ENCODE measurements at regions not wholly inside any gene's neighbourhood (a gene's known extent, or its start where the extent isn't known, plus 50 kb on each side); places are given as distances from the start of the nearest gene placed in this dataset.

DNA sequence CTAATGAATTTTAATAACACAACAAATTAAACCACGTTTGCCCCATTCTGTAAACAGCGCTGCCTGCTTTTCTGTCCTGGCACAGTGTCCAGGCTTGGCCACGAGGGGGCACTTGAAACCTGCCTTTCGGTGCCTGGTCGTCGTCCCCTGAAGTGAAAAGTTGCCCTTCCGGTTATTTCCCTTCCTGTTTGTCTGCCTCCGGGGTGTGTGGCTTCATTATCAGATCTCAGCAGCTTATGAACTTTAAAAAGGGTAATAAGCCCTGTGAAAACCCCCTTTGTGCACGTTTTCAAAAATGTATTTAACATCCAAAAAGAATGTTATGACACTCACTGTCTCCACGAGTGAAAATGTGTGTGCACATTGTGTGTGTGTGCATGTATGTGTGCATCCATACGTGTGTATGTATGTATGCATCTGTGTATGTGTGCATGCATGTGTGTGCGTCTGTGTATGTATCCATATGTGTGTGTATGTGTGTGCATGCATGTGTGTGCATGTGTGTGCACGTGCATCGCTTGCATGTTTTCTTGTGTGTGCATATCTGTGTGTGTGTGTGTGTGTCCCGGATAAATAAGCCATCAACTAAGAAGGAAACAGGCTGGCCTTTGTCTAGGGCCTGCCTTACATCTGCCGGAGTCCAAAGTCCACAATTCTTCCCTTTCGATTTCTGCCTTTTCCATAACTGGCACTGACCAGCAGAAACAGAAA lies 358.4 kb downstream of the THBS2 start:
- peak; percentile 94 for DNase-seq
- no peak overlapping the region for H3K27ac Mint-ChIP-seq
- Histone ChIP-seq H3K4me1 (ENCODE audit: control insufficient read depth, insufficient read depth, low read length) (no peaks in the 10 kb centered on the region), H3K27me3 (ENCODE audit: control insufficient read depth, insufficient read depth, low read length, poor library complexity, severe bottlenecking) (no peaks in the 10 kb centered on the region), H3K27ac (ENCODE audit: low read depth, low read length) (no peak overlapping the region), H3K9me3 (ENCODE audit: control insufficient read depth, low read length) (no peaks in the 10 kb centered on the region), H3K4me3 (ENCODE audit: low read length) (no peak overlapping the region), H3K9ac (ENCODE audit: extremely low read depth, low read length, poor library complexity, severe bottlenecking) (no peak overlapping the region), H3K36me3 (ENCODE audit: control insufficient read depth, insufficient read depth, low read length) (no peaks in the 10 kb centered on the region)
- no peak overlapping the region for H3K4me3 Mint-ChIP-seq
- H3K4me1 Mint-ChIP-seq: no peaks in the 10 kb centered on the region
- peaks cover 2% of the 10 kb centered on the region for H3K27me3 Mint-ChIP-seq (ENCODE audit: insufficient read depth)
- WGBS, 2 experiments (ENCODE audit: insufficient coverage in 1 of 2, insufficient read length in 1 of 2): 48 to 50% methylated on average over 10 to 17 of the region's 17 CpGs
- H3K9me3 Mint-ChIP-seq: no peaks in the 10 kb centered on the region
- no peaks in the 10 kb centered on the region for H3K36me3 Mint-ChIP-seq (ENCODE audit: low read depth)
- TF ChIP-seq CTCF (conservative IDR thresholded peaks at IDR 0.05): peak; percentile 97

DNA sequence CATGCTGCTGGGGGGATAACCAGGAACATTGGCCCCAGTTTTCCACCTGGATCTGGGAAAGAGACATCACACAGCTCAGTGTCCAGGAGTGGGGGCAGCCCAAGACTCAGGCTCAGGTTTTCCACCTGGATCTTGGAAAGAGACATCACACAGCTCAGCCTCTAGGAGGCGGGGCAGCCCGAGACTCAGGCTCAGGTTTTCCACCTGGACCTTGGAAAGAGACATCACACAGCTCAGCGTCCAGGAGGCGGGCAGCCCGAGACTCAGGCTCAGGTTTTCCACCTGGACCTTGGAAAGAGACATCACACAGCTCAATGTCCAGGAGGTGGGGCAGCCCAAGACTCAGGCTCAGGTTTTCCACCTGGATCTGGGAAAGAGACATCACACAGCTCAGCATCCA lies 361.6 kb downstream of the THBS2 start:
- no peak for DNase-seq
- 86 to 92% methylated on average over 5 of the region's 5 CpGs for WGBS, 2 experiments (ENCODE audit: insufficient coverage in 1 of 2, insufficient read length in 1 of 2)

DNA sequence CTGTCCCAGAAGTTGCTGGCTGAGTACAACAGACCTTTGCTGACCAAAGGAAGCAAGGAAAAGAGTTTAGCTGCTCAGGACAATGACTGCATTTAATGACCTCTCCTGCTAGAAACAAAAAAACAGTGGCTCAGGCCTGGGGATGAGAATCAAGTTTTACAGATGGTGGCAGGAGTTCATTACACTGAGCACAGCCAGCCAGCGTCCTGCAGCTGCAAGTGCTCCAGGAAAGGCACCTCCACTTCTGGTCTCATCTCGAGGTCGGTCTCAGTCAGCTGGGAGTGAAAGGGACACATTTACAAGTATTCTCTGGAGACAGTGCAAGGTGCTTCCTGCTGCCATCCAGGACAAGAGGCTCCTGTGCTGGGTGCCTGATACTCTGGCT lies 362.7 kb downstream of the THBS2 start:
- no peaks in the 10 kb centered on the region for H3K36me3 Mint-ChIP-seq (ENCODE audit: low read depth)
- Histone ChIP-seq H3K27ac (ENCODE audit: low read depth, low read length) (no peak overlapping the region), H3K4me1 (ENCODE audit: control insufficient read depth, insufficient read depth, low read length) (no peaks in the 10 kb centered on the region), H3K27me3 (ENCODE audit: control insufficient read depth, insufficient read depth, low read length, poor library complexity, severe bottlenecking) (no peaks in the 10 kb centered on the region), H3K4me3 (ENCODE audit: low read length) (no peak overlapping the region), H3K9me3 (ENCODE audit: control insufficient read depth, low read length) (no peaks in the 10 kb centered on the region), H3K9ac (ENCODE audit: extremely low read depth, low read length, poor library complexity, severe bottlenecking) (no peak overlapping the region), H3K36me3 (ENCODE audit: control insufficient read depth, insufficient read depth, low read length) (no peaks in the 10 kb centered on the region)
- TF ChIP-seq CTCF (conservative IDR thresholded peaks at IDR 0.05): no peak
- no peak overlapping the region for H3K27ac Mint-ChIP-seq
- DNase-seq: no peak
- H3K4me1 Mint-ChIP-seq: no peaks in the 10 kb centered on the region
- no peak overlapping the region for H3K4me3 Mint-ChIP-seq
- H3K27me3 Mint-ChIP-seq (ENCODE audit: insufficient read depth): no peaks in the 10 kb centered on the region
- 87 to 94% methylated on average over 3 of the region's 3 CpGs for WGBS, 2 experiments (ENCODE audit: insufficient coverage in 1 of 2, insufficient read length in 1 of 2)
- no peaks in the 10 kb centered on the region for H3K9me3 Mint-ChIP-seq

More for the DNA sequence above, 361.6 kb downstream of the THBS2 start:
- no peak overlapping the region for H3K27ac Mint-ChIP-seq
- no peak overlapping the region for H3K4me3 ChIP-seq (ENCODE audit: low read length)
- no peaks in the 10 kb centered on the region for H3K27me3 Mint-ChIP-seq (ENCODE audit: insufficient read depth)
- no peaks in the 10 kb centered on the region for H3K36me3 Mint-ChIP-seq (ENCODE audit: low read depth)
- H3K27ac ChIP-seq (ENCODE audit: low read depth, low read length): no peak overlapping the region
- H3K4me3 Mint-ChIP-seq: no peak overlapping the region
- TF ChIP-seq CTCF (conservative IDR thresholded peaks at IDR 0.05): peak; percentile 50
- no peaks in the 10 kb centered on the region for H3K9me3 ChIP-seq (ENCODE audit: control insufficient read depth, low read length)
- no peaks in the 10 kb centered on the region for H3K9me3 Mint-ChIP-seq
- H3K9ac ChIP-seq (ENCODE audit: extremely low read depth, low read length, poor library complexity, severe bottlenecking): no peak overlapping the region
- no peaks in the 10 kb centered on the region for H3K36me3 ChIP-seq (ENCODE audit: control insufficient read depth, insufficient read depth, low read length)
- H3K4me1 Mint-ChIP-seq: no peaks in the 10 kb centered on the region
- no peaks in the 10 kb centered on the region for H3K4me1 ChIP-seq (ENCODE audit: control insufficient read depth, insufficient read depth, low read length)
- H3K27me3 ChIP-seq (ENCODE audit: control insufficient read depth, insufficient read depth, low read length, poor library complexity, severe bottlenecking): no peaks in the 10 kb centered on the region

All from endodermal cell (in vitro differentiated cells).